GM21367 (cell line): ENCODE measurements at regions not wholly inside any gene's neighbourhood (a gene's known extent, or its start where the extent isn't known, plus 50 kb on each side); places are given as distances from the start of the nearest gene placed in this dataset.
"Not testable (repeated sequence)": the region's sequence is repeated elsewhere in the genome, so short reads cannot be mapped to it uniquely, and the experiment has no call there.

Experiments used
- ATAC-seq: cut with Tn5 transposase; IDR thresholded peaks from one replicate; pipeline ENCODE4 v1.9.1; 2021; ENCODE audit not compliant: unreplicated experiment

DNA sequence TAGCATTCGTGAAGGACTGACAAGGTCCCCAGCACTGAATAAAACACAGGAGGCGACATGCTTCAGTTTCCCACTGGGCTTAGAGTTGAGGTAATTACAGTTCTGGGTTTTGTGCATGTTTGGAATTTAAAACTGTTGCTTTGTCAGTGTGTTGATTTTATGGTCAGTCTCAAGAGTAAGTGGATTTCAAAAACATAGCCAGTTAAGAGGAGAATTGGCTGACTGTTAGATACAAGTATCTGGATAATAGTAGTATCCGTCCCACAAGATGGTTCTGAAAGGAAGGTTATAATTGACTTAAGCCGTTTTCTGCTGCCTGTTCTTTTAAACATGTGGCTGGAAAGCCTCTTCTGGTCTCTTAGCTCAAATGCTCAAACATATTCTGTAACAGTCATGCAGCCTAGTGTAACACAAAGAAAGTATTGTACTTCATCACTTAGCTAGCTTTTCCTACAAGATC lies 170.9 kb downstream of the POLR1F start:
- ATAC-seq = no peak

DNA sequence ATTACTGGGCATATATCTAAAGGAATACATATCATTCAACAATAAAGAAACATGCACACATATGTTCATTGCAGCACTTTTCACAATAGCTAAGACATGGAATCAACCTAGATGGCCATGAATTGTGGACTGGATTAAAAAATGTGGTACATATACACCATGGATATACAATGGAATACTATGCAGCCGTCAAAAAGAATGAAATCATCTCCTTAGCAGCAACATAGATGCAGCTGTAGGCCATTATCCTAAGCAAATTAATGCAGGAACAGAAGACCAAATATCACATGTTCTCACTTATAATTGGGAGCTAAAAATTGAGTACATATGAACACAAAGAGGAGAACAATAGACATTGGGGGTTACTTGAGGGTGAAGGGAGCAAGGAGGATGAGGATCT lies 175.6 kb downstream of the POLR1F start:
- no peak for ATAC-seq

DNA sequence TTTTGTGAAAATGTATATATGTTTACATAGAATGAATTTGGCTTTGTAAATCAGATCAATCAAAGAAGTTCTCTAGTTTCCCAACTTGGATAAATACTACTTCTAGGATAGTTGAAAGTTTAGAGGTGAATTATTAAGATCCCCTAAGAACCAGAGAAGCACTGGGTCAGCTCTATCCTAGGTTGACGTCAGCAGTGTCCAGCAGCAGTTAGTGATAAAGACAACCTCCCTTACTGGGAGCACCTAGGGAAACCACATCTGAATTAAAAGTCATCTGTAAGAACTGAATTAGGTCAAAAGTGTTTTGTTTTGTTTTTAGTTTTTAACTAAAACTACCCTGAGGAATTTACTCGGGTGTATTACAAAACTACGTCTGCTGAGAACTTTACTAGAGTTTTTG lies 178.0 kb downstream of the POLR1F start:
- ATAC-seq = no peak

DNA sequence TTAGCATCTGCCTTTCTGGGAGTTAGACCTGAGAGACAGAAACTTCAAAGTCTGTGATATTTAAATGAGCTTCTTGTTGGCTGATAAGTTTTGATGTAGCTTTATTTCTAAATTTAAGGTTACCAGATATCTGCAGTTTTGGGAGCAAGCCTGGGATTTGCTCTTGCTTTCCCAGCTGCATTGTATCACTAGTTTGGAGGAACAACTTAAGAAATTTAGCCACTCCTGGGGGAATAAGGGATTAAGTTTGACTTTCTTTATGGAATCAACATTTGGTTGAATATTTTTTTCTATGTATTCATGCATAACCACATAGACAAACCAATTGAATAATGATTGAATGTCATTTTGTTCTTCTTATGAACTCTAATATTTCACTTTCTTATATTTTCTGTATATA lies 178.6 kb downstream of the POLR1F start:
- no peak for ATAC-seq

DNA sequence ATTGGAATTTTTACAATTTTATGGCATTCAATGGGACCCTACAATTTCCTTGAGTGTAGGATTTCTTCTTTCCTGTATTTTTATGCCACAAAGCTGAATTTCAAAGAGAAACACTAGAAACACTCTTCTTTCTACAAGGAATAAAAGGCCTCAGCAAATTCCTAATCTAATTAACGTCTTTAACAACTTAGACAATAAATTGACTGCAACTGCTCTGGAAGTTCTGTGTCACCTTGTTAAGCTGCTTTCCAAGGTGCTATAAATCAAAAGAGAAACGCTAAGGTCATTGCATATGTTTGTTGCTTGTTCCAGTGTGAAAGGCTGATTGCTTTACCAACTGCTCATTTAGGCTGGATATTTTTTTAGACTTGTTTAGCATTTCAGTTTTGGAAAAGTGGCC lies 182.2 kb downstream of the POLR1F start:
- no peak for ATAC-seq

DNA sequence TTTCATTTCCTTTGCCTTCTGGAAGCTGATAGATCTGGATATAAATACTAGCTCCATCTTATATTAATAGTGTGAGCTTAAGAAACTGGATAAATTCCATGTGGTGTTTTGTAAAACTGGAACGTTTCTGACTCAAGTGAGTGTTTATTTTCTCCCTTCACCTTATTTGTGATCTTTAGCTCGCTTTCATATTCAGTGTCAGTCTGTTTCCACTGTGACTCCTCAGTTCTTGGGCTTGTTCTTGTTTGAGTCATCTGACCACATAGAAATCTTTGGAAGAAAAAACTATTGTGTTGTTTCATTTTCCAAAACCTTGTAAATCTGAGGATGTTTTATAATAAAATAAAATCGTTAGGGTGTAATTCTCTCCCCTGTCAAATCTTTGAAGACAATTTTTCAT lies 186.4 kb downstream of the POLR1F start:
- no peak for ATAC-seq

DNA sequence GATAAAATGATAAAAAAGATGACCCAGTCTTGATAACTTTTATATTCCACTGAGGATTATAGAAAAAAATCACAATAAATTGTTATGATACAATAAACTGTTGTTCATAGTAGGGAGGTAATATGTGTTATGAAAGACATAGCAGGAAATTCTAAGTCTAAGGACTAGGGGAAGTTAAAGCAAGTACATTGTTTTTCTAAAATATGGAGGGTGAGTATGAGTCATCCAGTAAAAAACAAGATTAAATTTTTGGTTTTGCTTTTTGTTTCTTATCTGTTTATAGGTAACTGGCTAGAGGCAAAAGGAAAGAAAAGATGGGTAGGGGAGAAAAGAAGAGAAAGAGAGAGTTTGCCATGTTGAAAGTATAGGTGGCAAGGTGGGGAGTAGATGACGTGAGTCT lies 188.4 kb downstream of the POLR1F start:
- no peak for ATAC-seq

DNA sequence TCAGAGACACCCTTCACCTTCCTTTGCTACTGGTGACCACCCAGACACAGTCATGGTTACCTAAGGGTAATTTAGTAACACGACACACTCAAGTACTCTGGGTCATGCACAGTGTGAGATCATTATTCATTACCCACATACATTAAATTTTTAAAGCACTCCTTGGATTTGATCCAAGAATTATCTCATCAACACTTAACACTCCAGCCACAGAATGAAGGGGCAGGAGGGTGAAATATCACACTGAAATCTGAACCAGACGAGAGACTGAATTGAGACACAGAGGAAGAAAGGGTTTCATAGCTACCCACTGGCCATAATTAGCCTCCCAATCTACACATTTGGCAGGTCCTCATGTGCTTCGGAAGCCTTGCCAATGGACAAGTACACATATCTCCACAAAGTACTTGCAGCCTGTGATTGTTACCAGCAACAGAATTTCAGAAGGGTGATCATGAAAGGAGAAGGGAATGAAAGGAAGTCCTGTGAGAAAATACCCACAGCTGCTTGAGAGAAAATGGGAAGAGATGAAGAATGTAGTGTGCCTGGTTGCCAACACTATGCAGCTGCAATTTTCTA lies 189.3 kb downstream of the POLR1F start:
- no peak for ATAC-seq

DNA sequence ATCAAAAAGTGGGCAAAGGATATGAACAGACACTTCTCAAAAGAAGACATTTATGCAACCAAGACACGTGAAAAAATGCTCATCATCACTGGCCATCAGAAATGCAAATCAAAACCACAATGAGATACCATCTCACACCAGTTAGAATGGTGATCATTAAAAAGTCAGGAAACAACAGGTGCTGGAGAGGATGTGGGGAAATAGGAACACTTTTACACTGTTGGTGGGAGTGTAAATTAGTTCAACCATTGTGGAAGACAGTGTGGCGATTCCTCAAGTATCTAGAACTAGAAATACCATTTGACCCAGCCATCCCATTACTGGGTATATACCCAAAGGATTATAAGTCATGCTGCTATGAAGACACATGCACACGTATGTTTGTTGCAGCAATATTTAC lies 191.3 kb downstream of the POLR1F start:
- ATAC-seq = not testable (repeated sequence)

DNA sequence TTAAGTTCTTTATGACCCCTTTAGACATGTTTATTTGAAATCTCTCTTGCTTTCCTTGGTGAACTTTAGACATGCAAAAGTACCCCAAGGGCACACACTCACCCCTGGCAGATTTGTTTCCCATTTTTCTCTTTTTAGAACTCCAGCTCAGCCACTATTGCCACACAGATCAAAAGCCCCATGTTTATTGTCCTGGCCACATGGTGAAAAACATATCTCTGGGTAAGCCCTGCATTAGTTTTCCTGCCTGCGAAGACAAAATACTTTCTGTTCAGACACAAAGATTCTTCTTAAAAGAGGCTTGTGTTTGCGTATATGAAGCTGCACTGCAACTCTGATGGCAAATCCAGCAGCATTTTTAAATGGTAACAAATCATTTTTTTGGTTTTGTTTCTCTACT lies 200.0 kb downstream of the POLR1F start:
- ATAC-seq = no peak

DNA sequence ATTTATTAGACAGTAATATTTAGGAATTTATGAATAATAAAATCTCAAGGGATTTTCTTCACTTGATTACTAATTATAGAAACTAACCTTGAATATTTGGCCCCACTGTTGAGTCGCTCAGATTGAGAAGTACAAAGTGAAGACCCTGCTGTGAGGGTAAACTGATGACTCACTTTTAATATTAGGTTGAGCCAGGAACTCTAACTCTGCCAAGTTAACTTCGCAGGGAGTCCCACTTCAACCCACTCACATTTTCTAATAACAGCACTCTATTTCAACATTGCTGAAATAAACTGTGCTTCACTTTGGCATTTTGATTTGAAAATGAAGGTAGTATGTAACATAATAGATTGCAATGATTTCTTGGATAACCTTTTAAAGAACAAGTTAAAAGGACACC lies 200.7 kb downstream of the POLR1F start:
- ATAC-seq = no peak

DNA sequence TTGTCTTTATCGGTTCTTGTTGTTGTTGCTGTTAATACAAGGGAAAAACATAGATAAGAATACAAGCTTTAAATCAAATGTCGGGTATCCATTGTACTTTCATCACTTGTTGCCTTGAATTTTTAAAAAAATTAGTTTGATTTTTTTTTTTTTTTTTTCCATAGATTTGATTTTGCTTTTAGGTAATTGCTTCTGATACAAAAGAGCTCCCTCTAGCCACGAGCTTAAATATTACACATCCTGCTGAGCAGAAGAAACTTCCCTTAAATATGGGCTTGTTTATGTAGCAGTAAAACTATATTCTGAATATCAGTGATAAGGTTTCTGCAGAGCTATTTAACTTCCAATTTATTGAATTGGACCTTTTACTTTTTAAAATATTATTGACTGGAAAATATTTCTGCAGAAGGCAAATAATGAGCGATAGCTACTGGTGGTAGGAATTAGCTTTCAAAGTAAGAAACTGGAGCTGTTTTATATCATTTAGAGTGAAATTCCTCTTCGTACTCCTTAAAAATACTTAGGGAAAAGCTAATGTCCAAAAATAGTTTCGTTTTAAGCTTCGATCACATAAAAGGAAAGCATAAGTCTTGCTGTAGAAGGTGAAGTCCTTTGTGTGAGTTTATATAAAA lies 216.9 kb downstream of the POLR1F start:
- ATAC-seq = no peak

DNA sequence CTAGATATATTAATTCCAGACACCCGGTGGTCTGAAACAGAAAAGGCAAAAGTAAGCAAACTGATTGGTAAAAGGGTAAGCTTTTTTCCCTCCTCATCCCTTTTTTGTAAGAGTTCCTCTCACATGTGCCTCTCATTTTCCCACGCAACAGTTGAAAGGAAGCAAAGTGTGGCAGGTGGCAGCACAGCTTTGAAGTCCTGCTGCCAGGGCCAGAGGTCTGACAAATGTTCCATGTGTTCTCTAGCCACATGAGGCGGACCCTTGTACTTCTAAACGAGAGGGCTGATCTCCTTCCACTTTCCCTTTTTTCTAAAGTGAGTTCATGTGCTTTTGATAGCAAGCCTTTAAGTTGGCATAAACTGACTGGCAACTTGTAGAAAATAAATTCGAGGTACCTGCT lies 217.5 kb downstream of the POLR1F start:
- no peak for ATAC-seq

DNA sequence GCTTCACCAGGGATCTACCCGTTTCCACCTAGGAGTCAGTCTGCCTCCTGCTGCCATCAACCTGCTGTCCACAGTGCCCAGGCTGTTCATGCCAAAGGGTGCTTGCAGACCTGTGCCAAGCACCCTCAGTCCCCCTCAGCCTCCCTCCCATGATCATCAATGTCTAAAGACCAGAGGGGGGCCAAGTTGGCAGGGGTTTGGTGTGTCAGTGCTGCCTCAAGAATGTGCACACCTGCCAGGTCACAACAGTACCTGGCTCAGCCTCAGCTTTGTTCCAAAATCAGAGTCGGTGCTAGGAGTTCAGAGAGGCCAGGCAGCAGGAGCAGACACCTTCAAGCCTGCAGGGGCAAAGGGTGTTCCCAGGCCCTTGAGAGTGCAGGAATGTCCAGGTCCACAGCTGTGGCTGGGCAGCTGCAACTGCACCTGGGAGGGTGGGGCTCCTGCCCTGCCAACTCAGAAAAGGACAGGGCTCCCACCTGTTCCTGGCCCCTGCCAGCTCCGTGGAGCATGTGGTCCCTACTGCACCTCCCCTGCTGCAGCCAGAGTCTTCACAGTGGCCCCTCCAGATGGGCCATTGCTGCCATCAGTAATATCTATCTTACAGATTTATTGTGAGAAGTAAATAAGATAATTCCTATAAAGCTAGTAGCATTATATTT lies 219.5 kb downstream of the POLR1F start:
- ATAC-seq = no peak

DNA sequence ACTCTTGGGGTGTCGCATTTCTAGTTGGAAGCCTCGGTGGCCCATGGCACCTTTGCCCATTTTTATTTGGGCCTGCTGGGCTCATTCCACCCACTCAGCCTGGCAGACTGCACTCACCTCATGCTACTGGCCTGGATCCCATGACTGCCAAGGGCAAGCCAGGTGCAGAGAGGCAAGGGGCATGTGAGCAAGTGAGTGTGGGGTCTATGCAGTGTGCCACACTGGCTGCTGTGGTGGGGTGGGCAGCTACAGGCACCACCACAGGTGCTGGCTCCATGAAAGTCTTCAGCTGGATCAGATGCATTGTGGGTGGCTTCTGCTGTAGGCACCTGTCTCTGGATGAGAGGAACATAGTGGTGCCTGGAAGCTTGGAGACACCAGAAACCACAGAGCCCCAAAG lies 220.8 kb downstream of the POLR1F start:
- no peak for ATAC-seq

DNA sequence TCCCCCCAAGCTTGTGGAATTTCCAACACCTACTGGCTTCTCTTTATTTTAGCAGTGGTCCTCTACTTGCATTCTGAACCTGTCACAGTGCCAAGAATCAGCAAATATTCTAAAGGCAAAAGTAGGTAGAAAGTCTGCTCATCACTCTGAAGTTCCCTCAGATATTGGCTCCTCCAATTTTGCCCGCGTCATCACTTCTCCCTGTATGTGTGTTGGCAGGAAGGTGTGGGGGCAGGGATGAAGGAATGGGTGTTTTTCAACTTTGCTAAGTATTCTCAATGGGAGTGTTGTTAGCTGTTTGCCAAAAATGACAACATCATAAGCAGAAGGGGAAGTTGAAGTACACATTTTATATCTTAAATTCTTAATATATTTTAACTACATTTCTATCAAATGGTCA lies 226.2 kb downstream of the POLR1F start:
- no peak for ATAC-seq

DNA sequence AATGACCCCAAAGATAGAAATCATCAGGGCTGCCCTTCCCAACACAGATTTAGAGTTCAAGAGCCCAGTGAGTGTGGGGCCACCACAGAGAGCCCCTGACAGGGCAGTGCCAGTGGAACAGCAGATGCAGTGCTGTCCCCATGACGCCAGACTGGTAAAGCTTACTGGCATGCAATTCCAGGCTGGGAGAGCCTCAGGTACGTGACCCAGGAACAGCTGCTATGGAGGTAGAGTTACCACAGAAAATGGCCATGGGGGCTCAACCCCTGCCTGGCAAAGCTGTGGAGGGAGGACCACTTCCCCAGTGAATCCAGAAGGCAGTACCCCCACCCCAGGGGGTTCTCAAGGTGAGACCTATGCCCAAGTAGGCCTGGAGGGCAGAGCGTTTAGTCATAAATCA lies 228.5 kb downstream of the POLR1F start:
- no peak for ATAC-seq

DNA sequence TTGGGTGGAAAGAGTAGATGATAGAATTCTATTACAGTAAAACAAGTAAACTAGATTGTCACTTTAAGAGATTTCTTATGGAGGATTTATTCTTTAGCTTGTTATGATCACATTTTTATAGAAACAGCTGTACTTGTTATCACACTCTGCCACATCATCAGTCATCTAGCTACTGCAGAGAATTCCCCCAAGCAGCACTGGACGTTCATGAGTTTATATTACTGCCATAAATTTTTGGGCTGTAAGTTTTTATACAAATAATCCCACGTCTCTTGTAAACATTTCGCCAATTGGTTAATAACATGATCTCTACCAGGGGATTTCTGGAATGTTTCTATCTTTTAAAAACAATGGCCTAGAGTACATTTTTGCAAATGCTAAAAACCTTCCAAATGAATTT lies 238.8 kb downstream of the POLR1F start:
- no peak for ATAC-seq

DNA sequence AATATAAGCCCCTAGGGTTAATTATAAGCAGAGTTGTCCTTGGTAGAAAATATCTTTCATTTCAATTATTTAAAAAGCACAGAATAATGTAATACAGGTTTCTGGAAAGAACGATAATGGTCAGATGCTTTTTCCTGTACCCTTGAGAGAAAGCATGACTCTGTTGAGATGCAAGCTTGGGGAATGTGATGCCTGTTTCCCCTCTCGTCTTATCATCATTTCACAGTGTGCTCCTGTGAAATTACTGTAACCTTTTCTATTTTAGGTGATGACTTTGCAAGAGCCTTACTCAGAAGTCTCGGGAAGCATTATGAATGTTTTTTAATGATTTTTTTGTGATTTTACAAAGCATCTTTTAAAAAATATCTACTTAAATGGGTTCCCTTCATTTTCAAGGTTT lies 243.0 kb downstream of the POLR1F start:
- ATAC-seq = no peak

DNA sequence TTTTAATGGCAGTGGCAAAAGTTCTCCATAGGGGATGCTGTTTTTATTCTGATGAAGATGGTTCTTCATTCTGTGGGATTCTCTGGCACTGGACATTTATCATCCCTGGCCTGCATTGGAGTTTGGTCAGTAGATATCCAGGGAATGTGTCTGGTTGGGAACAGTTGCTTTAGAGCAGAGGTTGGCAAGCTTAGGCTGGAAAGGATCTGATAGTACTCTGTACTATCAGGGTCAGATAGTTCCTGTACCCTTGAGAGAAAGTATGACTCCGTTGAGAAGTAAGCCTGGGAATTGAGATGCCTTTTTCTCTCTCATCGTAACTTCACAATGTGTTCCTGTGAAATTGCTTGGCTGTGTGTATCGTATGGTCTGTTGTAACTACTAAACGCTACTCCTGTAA lies 244.1 kb downstream of the POLR1F start:
- ATAC-seq = no peak

DNA sequence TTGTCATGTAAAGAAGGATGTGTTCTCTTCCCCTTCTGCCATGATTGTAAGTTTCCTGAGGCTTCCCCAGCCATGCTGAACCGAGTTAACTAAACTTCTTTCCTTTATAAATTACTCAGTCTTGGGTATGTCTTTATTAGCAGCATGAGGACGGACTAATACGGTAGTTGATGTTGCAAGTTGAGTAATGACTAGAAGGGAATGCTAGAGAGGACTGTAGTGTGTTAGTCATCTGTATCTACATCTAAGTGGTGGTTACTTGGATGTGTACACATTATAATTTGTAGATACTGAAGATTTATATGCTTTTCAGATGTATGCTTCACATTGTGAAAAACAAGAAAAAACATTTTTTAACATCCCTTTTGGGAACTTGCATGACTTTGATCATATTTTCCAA lies 244.6 kb downstream of the POLR1F start:
- no peak for ATAC-seq

DNA sequence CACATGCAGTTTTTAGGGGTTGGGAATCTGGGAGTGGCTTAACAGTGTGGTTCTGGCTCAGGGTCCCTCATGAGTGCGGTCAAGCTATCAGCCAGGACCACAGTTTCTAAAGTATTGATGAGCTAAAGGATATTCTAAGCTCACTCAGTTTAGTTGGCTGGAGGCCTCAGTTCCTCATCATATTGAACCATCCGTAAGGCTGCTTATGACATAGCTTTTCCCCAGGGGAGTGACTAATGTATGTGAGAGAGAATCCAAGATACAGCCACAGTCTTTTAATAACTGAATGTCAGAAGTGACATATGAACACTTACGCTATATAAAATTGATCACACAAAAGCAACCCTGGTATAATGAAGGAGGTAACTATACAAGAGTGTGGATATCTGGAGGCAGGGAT lies 245.3 kb downstream of the POLR1F start:
- ATAC-seq = no peak

DNA sequence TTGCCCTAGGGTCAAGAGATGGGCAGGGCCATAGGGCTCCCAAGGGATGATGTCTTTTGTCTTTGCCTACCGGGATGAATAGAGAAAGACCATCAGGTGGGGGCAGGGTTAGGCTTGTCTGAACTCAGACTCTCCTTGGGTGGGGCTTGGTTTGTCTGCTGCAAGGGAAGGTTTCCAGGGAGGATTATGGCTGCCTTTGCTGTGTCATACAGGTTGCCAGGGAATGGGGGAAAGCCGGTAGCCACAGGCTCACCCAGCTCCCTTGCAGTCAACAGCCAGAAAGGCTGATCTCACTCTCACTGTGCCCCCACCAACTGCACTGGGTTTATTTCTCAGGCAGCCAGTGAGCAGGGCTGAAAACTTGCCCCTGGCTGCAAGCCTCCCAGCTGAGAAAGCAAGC lies 253.2 kb downstream of the POLR1F start:
- no peak for ATAC-seq
